ENCODE measurements at regions not wholly inside any gene's neighbourhood (a gene's known extent, or its start where the extent isn't known, plus 50 kb on each side); places are given as distances from the start of the nearest gene placed in this dataset.

- Histone ChIP-seq H3K36me3 (replicated peaks in 1 of 2; ENCODE audit: control insufficient read depth in 2 of 2, insufficient read depth in 2 of 2, low read length in 2 of 2) (no peaks in the 10 kb centered on the region), H3K14ac (ENCODE audit: low read length) (no peak overlapping the region), H3K9ac (ENCODE audit: low read depth, low read length, poor library complexity) (no peak overlapping the region), H2BK120ac (ENCODE audit: low read depth, low read length) (no peak overlapping the region), H3K27me3 (ENCODE audit: control insufficient read depth in 3 of 3, insufficient read depth in 3 of 3, low read depth in 1 of 3, low read length in 3 of 3) (peaks cover 0 to 5% (median 0%) of the 10 kb centered on the region in 3 experiments), H2BK15ac (ENCODE audit: low read length) (no peak overlapping the region), H3K4me2 (ENCODE audit: insufficient read depth, low read length, poor library complexity, severe bottlenecking) (no peak overlapping the region), H4K91ac (ENCODE audit: low read depth, low read length, poor library complexity) (no peak overlapping the region), H3K9me3 (replicated peaks in 1 of 2; ENCODE audit: control insufficient read depth in 2 of 2, insufficient read depth in 1 of 2, low read depth in 1 of 2, low read length in 2 of 2) (no peaks in the 10 kb centered on the region), H3K4ac (ENCODE audit: low read length) (no peak overlapping the region), H2AK5ac (ENCODE audit: low read depth, low read length) (no peak overlapping the region), H3K79me1 (ENCODE audit: low read depth, low read length) (no peaks in the 10 kb centered on the region), H3K18ac (ENCODE audit: low read length) (no peak overlapping the region), H2BK5ac (ENCODE audit: low read length) (no peak overlapping the region), H3K27ac (replicated peaks; ENCODE audit: low read length) (no peak overlapping the region), H2BK12ac (ENCODE audit: low read length) (no peak overlapping the region), H3K4me1 (ENCODE audit: control insufficient read depth in 2 of 2, insufficient read depth in 1 of 2, low read depth in 1 of 2, low read length in 2 of 2) (no peaks in the 10 kb centered on the region), H2AFZ (ENCODE audit: low read length) (no peak overlapping the region), H3K4me3 (ENCODE audit: low read length in 2 of 2) (no peak overlapping the region), H3K23ac (ENCODE audit: low read depth, low read length, poor library complexity) (no peak overlapping the region), H4K8ac (ENCODE audit: low read depth, low read length) (no peak overlapping the region)
- DNase-seq (ENCODE audit: low spot score) = no peak
- no CpG with 5 or more reads among the region's 4 CpGs for WGBS, 2 donors (ENCODE audit: extremely low coverage in 2 of 2, insufficient read length in 2 of 2, insufficient replicate concordance in 1 of 2)
These were observed 57.1 kb upstream of the GPCPD1 start for GRCh38 chr20:5667705-5668528.

DNA sequence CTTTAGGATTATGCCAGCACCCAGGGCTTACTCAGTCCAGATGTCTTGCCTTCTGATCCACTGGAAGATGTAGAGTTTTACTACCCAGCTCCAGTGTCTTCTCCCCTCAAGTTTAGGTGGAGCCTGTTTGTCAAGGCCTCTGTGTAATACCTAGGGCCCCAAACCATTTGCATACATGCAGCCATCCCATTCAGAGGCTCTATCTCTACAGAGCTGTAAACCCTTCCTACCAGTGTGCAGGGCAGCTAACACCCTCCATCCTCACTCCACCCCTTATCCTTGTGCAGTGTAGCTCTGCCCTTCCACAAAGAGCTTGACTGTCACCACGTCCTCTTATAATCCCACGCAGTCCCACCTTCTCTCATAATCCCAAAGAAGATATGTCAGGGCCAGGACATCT lies 54.6 kb upstream of the GPCPD1 start:
- DNase-seq (ENCODE audit: low spot score) = no peak
- no peaks in the 10 kb centered on the region for H3K9me3 ChIP-seq (replicated peaks in 1 of 2; ENCODE audit: control insufficient read depth in 2 of 2, insufficient read depth in 1 of 2, low read depth in 1 of 2, low read length in 2 of 2)
- H3K18ac ChIP-seq (ENCODE audit: low read length) = peak overlapping the region; percentile 18
- no peak overlapping the region for H2BK120ac ChIP-seq (ENCODE audit: low read depth, low read length)
- H3K9ac ChIP-seq (ENCODE audit: low read depth, low read length, poor library complexity) = no peak overlapping the region
- H3K14ac ChIP-seq (ENCODE audit: low read length) = no peak overlapping the region
- H3K4ac ChIP-seq (ENCODE audit: low read length) = no peak overlapping the region
- peaks cover 0 to 5% (median 0%) of the 10 kb centered on the region in 3 experiments for H3K27me3 ChIP-seq (ENCODE audit: control insufficient read depth in 3 of 3, insufficient read depth in 3 of 3, low read depth in 1 of 3, low read length in 3 of 3)
- H3K36me3 ChIP-seq (replicated peaks in 1 of 2; ENCODE audit: control insufficient read depth in 2 of 2, insufficient read depth in 2 of 2, low read length in 2 of 2) = no peaks in the 10 kb centered on the region
- no peak overlapping the region for H2AK5ac ChIP-seq (ENCODE audit: low read depth, low read length)
- H3K23ac ChIP-seq (ENCODE audit: low read depth, low read length, poor library complexity) = no peak overlapping the region
- H2BK15ac ChIP-seq (ENCODE audit: low read length) = no peak overlapping the region
- H3K79me1 ChIP-seq (ENCODE audit: low read depth, low read length) = no peaks in the 10 kb centered on the region
- H2BK5ac ChIP-seq (ENCODE audit: low read length) = no peak overlapping the region
- no peaks in the 10 kb centered on the region for H3K4me1 ChIP-seq (ENCODE audit: control insufficient read depth in 2 of 2, insufficient read depth in 1 of 2, low read depth in 1 of 2, low read length in 2 of 2)
- H3K4me3 ChIP-seq (ENCODE audit: low read length in 2 of 2) = no peak overlapping the region
- no peak overlapping the region for H4K8ac ChIP-seq (ENCODE audit: low read depth, low read length)
- H2AFZ ChIP-seq (ENCODE audit: low read length) = no peak overlapping the region
- no peak overlapping the region for H2BK12ac ChIP-seq (ENCODE audit: low read length)
- H3K27ac ChIP-seq (replicated peaks; ENCODE audit: low read length) = no peak overlapping the region
- H4K91ac ChIP-seq (ENCODE audit: low read depth, low read length, poor library complexity) = no peak overlapping the region
- no peak overlapping the region for H3K4me2 ChIP-seq (ENCODE audit: insufficient read depth, low read length, poor library complexity, severe bottlenecking)
- no CpG with 5 or more reads among the region's 2 CpGs for WGBS, 2 donors (ENCODE audit: extremely low coverage in 2 of 2, insufficient read length in 2 of 2, insufficient replicate concordance in 1 of 2)

- H3K9me3 ChIP-seq (replicated peaks in 1 of 2; ENCODE audit: control insufficient read depth in 2 of 2, insufficient read depth in 1 of 2, low read depth in 1 of 2, low read length in 2 of 2) = no peaks in the 10 kb centered on the region
- H4K8ac ChIP-seq (ENCODE audit: low read depth, low read length) = no peak overlapping the region
- H2BK120ac ChIP-seq (ENCODE audit: low read depth, low read length) = no peak overlapping the region
- H3K18ac ChIP-seq (ENCODE audit: low read length) = no peak overlapping the region
- H3K9ac ChIP-seq (ENCODE audit: low read depth, low read length, poor library complexity) = no peak overlapping the region
- no peak overlapping the region for H2BK12ac ChIP-seq (ENCODE audit: low read length)
- H3K36me3 ChIP-seq (replicated peaks in 1 of 2; ENCODE audit: control insufficient read depth in 2 of 2, insufficient read depth in 2 of 2, low read length in 2 of 2) = no peaks in the 10 kb centered on the region
- H2BK15ac ChIP-seq (ENCODE audit: low read length) = no peak overlapping the region
- no peak overlapping the region for H3K4ac ChIP-seq (ENCODE audit: low read length)
- H3K4me1 ChIP-seq (ENCODE audit: control insufficient read depth in 2 of 2, insufficient read depth in 1 of 2, low read depth in 1 of 2, low read length in 2 of 2) = peaks cover 2 to 10% of the 10 kb centered on the region in 2 donors
- no peak overlapping the region for H3K4me2 ChIP-seq (ENCODE audit: insufficient read depth, low read length, poor library complexity, severe bottlenecking)
- H3K4me3 ChIP-seq (ENCODE audit: low read length in 2 of 2) = no peak overlapping the region
- no peak overlapping the region for H2BK5ac ChIP-seq (ENCODE audit: low read length)
- no peak overlapping the region for H3K27ac ChIP-seq (replicated peaks; ENCODE audit: low read length)
- H3K14ac ChIP-seq (ENCODE audit: low read length) = no peak overlapping the region
- H4K91ac ChIP-seq (ENCODE audit: low read depth, low read length, poor library complexity) = no peak overlapping the region
- H2AFZ ChIP-seq (ENCODE audit: low read length) = no peak overlapping the region
- H3K27me3 ChIP-seq (ENCODE audit: control insufficient read depth in 3 of 3, insufficient read depth in 3 of 3, low read depth in 1 of 3, low read length in 3 of 3) = no peaks in the 10 kb centered on the region
- H3K23ac ChIP-seq (ENCODE audit: low read depth, low read length, poor library complexity) = no peak overlapping the region
- no CpG with 5 or more reads among the region's 5 CpGs for WGBS, 2 donors (ENCODE audit: extremely low coverage in 2 of 2, insufficient read length in 2 of 2, insufficient replicate concordance in 1 of 2)
- DNase-seq (ENCODE audit: low spot score) = no peak
- H2AK5ac ChIP-seq (ENCODE audit: low read depth, low read length) = no peak overlapping the region
- no peaks in the 10 kb centered on the region for H3K79me1 ChIP-seq (ENCODE audit: low read depth, low read length)
These were observed 52.6 kb upstream of the GPCPD1 start for GRCh38 chr20:5663396-5663795.

- Histone ChIP-seq H2BK120ac (ENCODE audit: low read depth, low read length) (no peak overlapping the region), H2AK5ac (ENCODE audit: low read depth, low read length) (no peak overlapping the region), H3K4me2 (ENCODE audit: insufficient read depth, low read length, poor library complexity, severe bottlenecking) (no peak overlapping the region), H2BK12ac (ENCODE audit: low read length) (no peak overlapping the region), H3K18ac (ENCODE audit: low read length) (no peak overlapping the region), H3K36me3 (replicated peaks in 1 of 2; ENCODE audit: control insufficient read depth in 2 of 2, insufficient read depth in 2 of 2, low read length in 2 of 2) (no peaks in the 10 kb centered on the region), H3K79me1 (ENCODE audit: low read depth, low read length) (no peaks in the 10 kb centered on the region), H3K23ac (ENCODE audit: low read depth, low read length, poor library complexity) (no peak overlapping the region), H2AFZ (ENCODE audit: low read length) (no peak overlapping the region), H2BK15ac (ENCODE audit: low read length) (no peak overlapping the region), H2BK5ac (ENCODE audit: low read length) (no peak overlapping the region), H3K9me3 (replicated peaks in 1 of 2; ENCODE audit: control insufficient read depth in 2 of 2, insufficient read depth in 1 of 2, low read depth in 1 of 2, low read length in 2 of 2) (no peaks in the 10 kb centered on the region), H4K91ac (ENCODE audit: low read depth, low read length, poor library complexity) (no peak overlapping the region), H3K4me1 (ENCODE audit: control insufficient read depth in 2 of 2, insufficient read depth in 1 of 2, low read depth in 1 of 2, low read length in 2 of 2) (peaks cover 2 to 10% of the 10 kb centered on the region in 2 donors), H3K4me3 (ENCODE audit: low read length in 2 of 2) (no peak overlapping the region), H4K8ac (ENCODE audit: low read depth, low read length) (no peak overlapping the region), H3K4ac (ENCODE audit: low read length) (no peak overlapping the region), H3K14ac (ENCODE audit: low read length) (no peak overlapping the region), H3K27me3 (ENCODE audit: control insufficient read depth in 3 of 3, insufficient read depth in 3 of 3, low read depth in 1 of 3, low read length in 3 of 3) (no peaks in the 10 kb centered on the region), H3K9ac (ENCODE audit: low read depth, low read length, poor library complexity) (no peak overlapping the region), H3K27ac (replicated peaks; ENCODE audit: low read length) (no peak overlapping the region)
- DNase-seq (ENCODE audit: low spot score) = no peak
- WGBS, 2 donors (ENCODE audit: extremely low coverage in 2 of 2, insufficient read length in 2 of 2, insufficient replicate concordance in 1 of 2) = no CpG with 5 or more reads among the region's 2 CpGs
These were observed 52.0 kb upstream of the GPCPD1 start for GRCh38 chr20:5662769-5663168.

Data from neuronal stem cell (in vitro differentiated cells).